A673 (cell line): ENCODE measurements at regions not wholly inside any gene's neighbourhood (a gene's known extent, or its start where the extent isn't known, plus 50 kb on each side); places are given as distances from the start of the nearest gene placed in this dataset.

Experiments
- BruUV-seq: library from RNA; stranded (reverse); fragments of 400-500 nt; replicated peaks from 2 replicates; lab custom pipeline; 2021; lab: Mats Ljungman, UMichigan
- CTCF ChIA-PET: fragments of 300-600 bp; sonication (Branson Sonifier 250); formaldehyde crosslinking; loops from one replicate; lab custom pipeline; 2022; ENCODE audit warnings: antibody characterized with exemption; lab: Charles Lee
- POLR2A ChIA-PET: fragments of 300-600 bp; sonication (Branson Sonifier 250); formaldehyde crosslinking; loops from one replicate; lab custom pipeline; 2022; ENCODE audit warnings: antibody characterized with exemption; ENCODE audit not compliant: low non-redundant PET; lab: Charles Lee
- DNase-seq: peaks from one replicate; pipeline ENCODE4 v3.0.0-alpha.2; 2015; ENCODE audit warnings: low spot score
- H3K27ac ChIP-seq: fragments of 200-600 bp; sonication (generic); 2 replicates; pipeline ENCODE4 v1.5.1; 2016; ENCODE audit warnings: mixed run types, low read depth, mild to moderate bottlenecking, mixed read lengths, antibody characterized with exemption, low read length; ENCODE audit not compliant: poor library complexity, severe bottlenecking
- H3K27me3 ChIP-seq: fragments of 200-600 bp; sonication (generic); replicated peaks from 2 replicates; pipeline ENCODE4 v1.6.1; 2017; ENCODE audit warnings: mixed run types, low read depth, mild to moderate bottlenecking, mixed read lengths, antibody characterized with exemption, low read length; ENCODE audit not compliant: insufficient read depth, poor library complexity
- H3K36me3 ChIP-seq: fragments of 200-600 bp; sonication (generic); 2 replicates; pipeline ENCODE4 v1.6.1; 2016; ENCODE audit warnings: mixed run types, mild to moderate bottlenecking, mixed read lengths, antibody characterized with exemption, low read length; ENCODE audit not compliant: insufficient read depth, poor library complexity, severe bottlenecking
- H3K4me1 ChIP-seq: fragments of 200-600 bp; sonication (generic); 2 replicates; pipeline ENCODE4 v1.6.1; 2017; ENCODE audit warnings: mixed run types, mild to moderate bottlenecking, mixed read lengths, antibody characterized with exemption, low read length; ENCODE audit not compliant: insufficient read depth, poor library complexity, severe bottlenecking
- H3K4me3 ChIP-seq: fragments of 200-600 bp; sonication (generic); 2 replicates; pipeline ENCODE4 v1.5.1; 2016; ENCODE audit warnings: low read depth, mixed run types, mild to moderate bottlenecking, mixed read lengths, low read length; ENCODE audit not compliant: poor library complexity, severe bottlenecking
- H3K9me3 ChIP-seq: fragments of 200-600 bp; sonication (generic); 2 replicates; pipeline ENCODE4 v1.6.1; 2016; ENCODE audit warnings: mixed run types, low read depth, mild to moderate bottlenecking, mixed read lengths, antibody characterized with exemption, low read length; ENCODE audit not compliant: poor library complexity, severe bottlenecking
- CTCF ChIP-seq: fragments of 300-800, 200-600 bp; sonication (generic); conservative IDR thresholded peaks from 2 replicates; pipeline ENCODE4 v1.5.1; 2017; ENCODE audit warnings: low read depth, mild to moderate bottlenecking, antibody characterized with exemption, low read length, moderate library complexity, mixed read lengths
- EZH2 ChIP-seq: fragments of 200-600 bp; sonication (generic); IDR thresholded peaks from 2 replicates; pipeline ENCODE4 v1.6.1; 2017; ENCODE audit warnings: borderline replicate concordance, low read depth, mild to moderate bottlenecking, mixed read lengths, antibody characterized with exemption, low read length; ENCODE audit not compliant: poor library complexity, severe bottlenecking
- intact Hi-C: fragments of 100-400 bp; cut with micrococcal nuclease; formaldehyde crosslinking; loops from one replicate; pipeline ENCODE4 v1.10.0; 2022; ENCODE audit not compliant: unreplicated experiment

DNA sequence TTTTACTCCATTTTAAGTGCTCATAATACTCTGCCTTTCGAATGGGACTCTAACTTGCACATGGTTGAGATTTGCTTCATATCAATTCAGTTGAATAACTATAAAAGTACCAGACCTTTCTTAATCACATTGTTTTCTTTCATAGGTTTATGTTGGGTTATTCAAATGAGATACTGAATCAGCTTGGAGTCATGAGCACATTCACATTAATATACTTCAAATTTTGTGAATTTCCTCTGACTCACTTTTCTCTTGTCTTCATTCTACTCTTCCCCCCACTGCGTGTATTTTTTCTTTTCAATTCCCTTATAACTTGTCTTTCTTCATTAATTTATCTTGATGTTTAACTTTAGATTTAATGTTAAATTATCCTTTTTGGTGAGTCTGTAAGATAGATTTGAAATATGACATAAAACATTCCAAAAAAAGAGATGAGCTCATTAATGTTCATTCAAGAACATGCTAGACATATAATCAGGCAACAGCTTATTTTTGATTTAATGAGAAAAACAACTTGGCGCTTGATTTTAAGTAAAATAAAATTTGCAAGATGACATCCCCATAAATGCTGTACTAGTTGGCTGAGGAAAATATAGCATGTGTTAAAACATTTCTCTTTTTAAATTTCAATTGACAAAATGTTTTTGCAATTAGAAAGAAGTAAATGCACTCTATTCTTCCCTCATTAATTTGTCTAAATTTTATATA is 736.0 kb downstream of the CD109 start:
- ChIA-PET POLR2A (no interaction called here), CTCF (no interaction called here)
- intact Hi-C loops = no loop called here
- H3K4me3 ChIP-seq = no peak overlapping the region
- H3K27ac ChIP-seq = no peak overlapping the region
- H3K36me3 ChIP-seq = no peaks in the 10 kb centered on the region
- H3K4me1 ChIP-seq = no peaks in the 10 kb centered on the region
- TF ChIP-seq EZH2 (no peak), CTCF (no peak)
- H3K9me3 ChIP-seq = no peaks in the 10 kb centered on the region
- BruUV-seq = no TSS peak
- no peak for DNase-seq
- H3K27me3 ChIP-seq = no peaks in the 10 kb centered on the region

- Histone ChIP-seq H3K4me3 (no peak overlapping the region), H3K27ac (no peak overlapping the region), H3K9me3 (no peaks in the 10 kb centered on the region), H3K36me3 (no peaks in the 10 kb centered on the region), H3K4me1 (peaks cover 2% of the 10 kb centered on the region), H3K27me3 (no peaks in the 10 kb centered on the region)
- CTCF ChIA-PET = no interaction called here
- TF ChIP-seq EZH2 (no peak), CTCF (no peak)
- BruUV-seq = no TSS peak
- POLR2A ChIA-PET = no interaction called here
- intact Hi-C loops = no loop called here
- no peak for DNase-seq
Measured at GRCh38 chr6:74420221-74420620, 724.2 kb downstream of the CD109 start.

DNA sequence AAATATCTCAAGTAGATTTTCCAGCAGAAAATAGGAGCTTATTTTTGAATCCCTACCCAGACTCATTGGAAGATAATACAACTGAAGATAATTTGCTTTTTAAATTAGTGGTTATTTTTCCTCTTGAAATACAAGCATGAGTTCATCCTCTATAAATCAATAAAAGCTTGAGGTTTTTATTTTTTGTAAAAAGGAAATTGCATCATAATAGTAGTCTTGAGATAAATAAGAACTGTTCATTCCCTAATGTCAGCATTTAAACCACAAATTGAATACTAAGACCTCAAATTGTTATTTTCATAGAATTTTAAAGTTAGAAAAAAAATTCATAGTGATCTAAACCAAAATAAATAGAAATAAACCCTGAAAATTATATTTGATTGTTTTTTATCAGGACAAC is 719.1 kb downstream of the CD109 start:
- no peaks in the 10 kb centered on the region for H3K36me3 ChIP-seq
- no peak for TF ChIP-seq CTCF
- no TSS peak for BruUV-seq
- H3K27ac ChIP-seq = no peak overlapping the region
- intact Hi-C loops = no loop called here
- no peak overlapping the region for H3K4me3 ChIP-seq
- peaks cover 6% of the 10 kb centered on the region for H3K4me1 ChIP-seq
- CTCF ChIA-PET = no interaction called here
- no peaks in the 10 kb centered on the region for H3K27me3 ChIP-seq
- POLR2A ChIA-PET = no interaction called here
- no peaks in the 10 kb centered on the region for H3K9me3 ChIP-seq
- DNase-seq = peak; percentile 23
